Esophagus squamous epithelium (tissue), 4 donors: ENCODE measurements at regions not wholly inside any gene's neighbourhood (a gene's known extent, or its start where the extent isn't known, plus 50 kb on each side); places are given as distances from the start of the nearest gene placed in this dataset.

Source experiments
- CTCF ChIP-seq, 6 experiments: fragments of 450-650 bp in 4 of 6; fragments of 200-600 bp in 2 of 6; sonication (generic) in 2 of 6; IDR thresholded peaks; one replicate each; pipeline ENCODE4 v1.5.1; 2016 to 2019; ENCODE audit warnings: antibody characterized with exemption in 6 of 6, mild to moderate bottlenecking in 4 of 6, moderate library complexity in 4 of 6
- POLR2A ChIP-seq, 4 donors: fragments of 450-650 bp; IDR thresholded peaks; one replicate each; pipeline ENCODE4 v1.6.1; 2017; ENCODE audit warnings: antibody characterized with exemption in 4 of 4, mild to moderate bottlenecking in 4 of 4, moderate library complexity in 3 of 4

DNA sequence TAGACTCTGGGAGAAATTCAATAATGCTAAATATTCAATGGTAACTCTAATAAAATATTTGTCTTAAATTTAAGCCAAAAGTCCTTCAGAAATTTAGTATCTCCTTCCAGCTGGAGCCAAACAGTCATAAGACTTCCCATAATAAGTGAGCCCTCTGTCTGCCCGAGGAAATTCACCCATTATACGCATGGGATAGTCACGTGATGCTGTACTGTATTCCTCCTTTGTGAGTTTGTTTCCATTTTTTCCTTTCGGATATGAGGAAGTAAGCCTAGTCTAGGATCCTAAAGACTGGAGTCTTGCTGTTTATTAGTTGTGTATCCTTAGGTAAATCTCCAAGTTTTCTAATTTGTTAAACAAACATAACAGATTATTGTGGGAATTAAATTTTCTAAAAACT is 110.4 kb upstream of the PLAAT1 start:
- no peak for TF ChIP-seq CTCF (IDR thresholded peaks at IDR 0.05)
- no peak for TF ChIP-seq POLR2A (IDR thresholded peaks at IDR 0.05)
